LNCAP (cell line): ENCODE measurements at regions not wholly inside any gene's neighbourhood (a gene's known extent, or its start where the extent isn't known, plus 50 kb on each side); places are given as distances from the start of the nearest gene placed in this dataset.

ENCODE experiments used
- TF ChIP-seq, protein P1 (sequence below): fragments of 450-650 bp; IDR thresholded peaks from 2 replicates; pipeline ENCODE4 v1.5.1; 2017; ENCODE audit warnings: mild to moderate bottlenecking

DNA sequence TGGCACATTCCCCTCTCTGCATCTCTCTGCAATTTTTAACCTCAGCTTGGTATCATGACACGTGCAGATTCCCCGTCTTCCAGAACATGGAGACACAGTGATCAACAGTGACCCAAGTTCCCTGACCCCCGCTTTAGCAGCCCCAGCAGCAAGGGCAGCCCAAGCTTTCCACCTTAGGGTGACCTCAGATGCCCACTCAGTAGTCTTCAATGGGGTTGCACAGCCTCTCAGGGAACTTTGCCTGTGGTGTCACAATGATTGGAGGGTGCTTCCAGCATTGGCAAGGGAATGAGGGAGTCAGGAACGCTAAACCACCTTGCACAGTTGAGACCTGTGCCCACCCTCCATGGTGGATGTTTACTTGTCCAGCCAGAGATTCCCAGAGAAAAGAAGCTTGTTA lies 287.1 kb upstream of the CDH4 start:
- TF ChIP-seq, protein P1, sequence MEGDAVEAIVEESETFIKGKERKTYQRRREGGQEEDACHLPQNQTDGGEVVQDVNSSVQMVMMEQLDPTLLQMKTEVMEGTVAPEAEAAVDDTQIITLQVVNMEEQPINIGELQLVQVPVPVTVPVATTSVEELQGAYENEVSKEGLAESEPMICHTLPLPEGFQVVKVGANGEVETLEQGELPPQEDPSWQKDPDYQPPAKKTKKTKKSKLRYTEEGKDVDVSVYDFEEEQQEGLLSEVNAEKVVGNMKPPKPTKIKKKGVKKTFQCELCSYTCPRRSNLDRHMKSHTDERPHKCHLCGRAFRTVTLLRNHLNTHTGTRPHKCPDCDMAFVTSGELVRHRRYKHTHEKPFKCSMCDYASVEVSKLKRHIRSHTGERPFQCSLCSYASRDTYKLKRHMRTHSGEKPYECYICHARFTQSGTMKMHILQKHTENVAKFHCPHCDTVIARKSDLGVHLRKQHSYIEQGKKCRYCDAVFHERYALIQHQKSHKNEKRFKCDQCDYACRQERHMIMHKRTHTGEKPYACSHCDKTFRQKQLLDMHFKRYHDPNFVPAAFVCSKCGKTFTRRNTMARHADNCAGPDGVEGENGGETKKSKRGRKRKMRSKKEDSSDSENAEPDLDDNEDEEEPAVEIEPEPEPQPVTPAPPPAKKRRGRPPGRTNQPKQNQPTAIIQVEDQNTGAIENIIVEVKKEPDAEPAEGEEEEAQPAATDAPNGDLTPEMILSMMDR = no peak

DNA sequence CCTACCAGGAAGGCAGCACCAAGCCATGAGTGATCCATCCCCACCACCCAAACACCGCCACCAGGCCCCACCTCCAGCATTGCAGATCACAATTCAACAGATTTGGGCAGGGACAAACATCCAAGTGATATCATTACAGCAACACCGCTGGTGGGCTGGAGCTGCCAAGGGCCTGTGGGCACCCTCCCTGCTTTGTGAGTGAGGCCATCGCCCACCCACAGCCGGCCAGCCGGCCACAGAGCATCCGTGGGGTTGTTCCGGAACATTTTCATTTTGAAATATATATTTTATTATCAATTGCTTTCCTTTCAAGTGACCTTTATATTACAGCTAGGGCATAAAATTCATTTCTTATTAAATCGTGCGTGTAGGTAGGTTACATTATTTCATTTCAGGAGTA lies 286.0 kb upstream of the CDH4 start:
- TF ChIP-seq, protein P1 = no peak

DNA sequence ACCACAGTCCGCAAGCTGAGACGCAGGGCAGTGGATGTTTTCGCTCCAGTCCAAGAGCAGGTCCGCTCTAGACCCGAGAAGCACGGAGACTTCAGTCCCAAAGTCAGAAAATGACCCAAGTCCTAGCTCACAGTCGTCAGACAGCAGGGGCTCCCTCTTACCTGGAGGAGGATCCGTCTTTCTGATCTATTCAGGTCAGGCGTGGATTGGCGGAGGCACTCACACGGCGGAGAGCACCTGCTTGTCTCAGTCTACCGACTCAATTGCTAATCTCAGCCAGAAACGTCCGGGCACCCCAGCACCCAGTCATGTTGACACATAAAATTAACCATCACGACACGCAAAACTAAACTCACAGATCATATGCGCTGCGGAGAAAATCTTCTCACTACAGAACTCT lies 285.3 kb upstream of the CDH4 start:
- TF ChIP-seq, protein P1 = no peak

DNA sequence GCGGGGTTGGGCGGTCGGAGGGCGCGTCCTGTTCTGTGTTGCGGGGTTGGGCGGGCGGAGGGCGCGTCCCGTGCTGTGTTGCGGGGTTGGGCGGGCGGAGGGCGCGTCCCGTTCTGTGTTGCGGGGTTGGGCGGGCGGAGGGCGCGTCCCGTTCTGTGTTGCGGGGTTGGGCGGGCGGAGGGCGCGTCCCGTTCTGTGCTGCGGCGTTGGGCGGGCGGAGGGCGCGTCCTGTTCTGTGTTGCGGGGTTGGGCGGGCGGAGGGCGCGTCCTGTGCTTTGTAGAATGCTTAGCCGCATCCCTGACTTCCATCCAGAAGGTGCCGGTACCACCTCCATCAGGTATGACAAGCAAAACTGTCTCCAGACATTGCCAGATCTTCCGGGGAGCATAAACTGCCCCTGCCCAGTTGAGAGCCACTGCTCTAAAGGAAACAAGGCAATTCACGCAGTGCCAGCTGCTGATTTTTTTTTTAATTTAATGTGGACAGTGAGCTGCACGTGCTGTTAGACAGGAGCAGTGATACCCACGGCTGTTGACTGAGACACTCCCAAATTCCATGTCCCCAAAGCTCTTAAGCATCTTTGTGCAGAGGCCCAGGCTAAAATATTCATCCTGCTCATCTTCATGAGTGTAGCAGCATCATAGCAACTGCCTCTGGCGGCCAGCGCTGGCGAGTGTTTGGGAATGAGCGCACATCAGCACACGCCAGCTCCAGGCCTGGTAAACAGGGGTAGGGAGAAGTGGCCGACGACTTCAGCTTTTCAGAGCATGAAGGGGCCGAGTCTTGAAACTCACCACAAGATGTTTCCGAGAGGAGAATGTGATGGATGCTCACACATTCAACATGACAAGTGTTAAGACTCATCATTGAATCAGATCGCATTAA lies 284.4 kb upstream of the CDH4 start:
- TF ChIP-seq, protein P1 = no peak

DNA sequence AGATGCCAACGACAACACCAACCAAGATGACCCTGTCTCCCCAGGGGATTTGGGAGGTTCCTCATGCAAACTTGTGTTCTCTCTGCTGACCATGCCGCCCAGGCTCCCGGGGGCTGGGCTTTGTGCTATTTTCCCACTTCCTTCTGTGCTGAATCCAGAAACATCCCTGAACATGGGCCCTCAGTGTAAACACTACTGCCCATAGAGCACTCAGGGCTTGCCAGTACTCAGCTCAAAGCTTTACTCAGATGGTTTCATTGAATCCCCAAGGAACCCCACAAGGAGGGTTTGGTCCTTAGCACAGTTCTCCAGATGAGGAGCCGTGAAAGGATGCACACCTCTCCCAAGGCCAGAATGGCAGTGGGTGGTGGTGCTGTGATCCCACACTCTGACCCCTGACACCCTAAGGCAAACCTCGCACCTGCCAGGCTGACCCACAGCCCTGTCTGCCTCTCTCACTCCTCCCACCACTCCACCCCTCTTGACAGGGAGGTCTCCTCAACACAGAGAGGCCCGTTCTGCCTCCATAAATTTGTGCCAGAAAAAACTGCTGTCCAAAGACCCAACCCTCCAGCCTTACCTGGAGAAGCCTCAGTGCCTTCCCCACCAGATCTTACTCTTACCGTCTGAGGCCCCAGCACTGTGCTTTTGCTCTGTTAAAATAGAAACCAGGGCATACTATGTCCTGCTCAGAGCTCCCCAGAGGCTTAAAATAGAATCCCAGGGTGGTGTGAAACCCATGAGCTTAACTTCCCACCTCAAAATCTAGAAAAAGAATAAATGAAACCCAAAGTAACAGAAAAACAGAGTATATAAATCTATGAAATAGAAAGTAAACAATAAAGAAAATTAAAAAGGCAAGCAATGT lies 283.0 kb upstream of the CDH4 start:
- TF ChIP-seq, protein P1 = no peak

DNA sequence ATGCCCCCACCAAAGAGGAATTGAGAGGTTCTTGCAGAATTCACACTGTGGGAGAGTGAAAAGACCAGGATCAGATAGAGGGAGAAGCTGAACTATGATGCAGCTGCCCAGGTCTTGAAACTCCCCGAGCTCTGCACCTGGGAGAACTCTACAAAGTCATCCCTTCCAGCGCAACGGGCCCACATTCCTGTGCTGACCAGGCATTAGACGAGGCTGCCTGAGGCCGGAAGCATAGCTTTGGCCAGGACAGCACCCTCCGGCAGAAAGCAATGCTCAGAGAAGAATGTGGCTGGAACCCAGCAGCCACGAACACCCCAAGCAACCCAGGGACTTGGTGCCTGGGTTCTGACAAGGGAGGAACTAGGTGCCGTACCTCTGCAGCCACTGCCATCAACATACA lies 281.5 kb upstream of the CDH4 start:
- TF ChIP-seq, protein P1 = no peak

DNA sequence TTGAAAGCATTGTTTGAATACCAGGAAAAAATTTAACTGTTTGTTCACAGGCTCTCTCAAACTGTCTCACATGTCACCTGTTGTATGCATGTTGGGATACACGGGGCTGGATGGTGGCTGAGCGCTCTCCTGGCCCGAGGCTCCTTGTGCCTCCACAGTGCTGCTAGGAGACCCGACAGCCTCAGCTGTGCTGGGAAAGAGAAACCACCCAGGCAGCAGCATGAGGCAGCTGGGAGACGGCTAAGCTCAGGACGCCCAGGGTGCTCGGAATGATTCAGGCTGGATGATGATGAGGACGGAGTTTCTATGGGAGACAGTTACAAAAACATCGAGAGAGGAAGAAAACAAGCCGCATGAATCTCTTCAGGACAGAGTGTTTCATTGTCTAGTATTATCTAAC lies 278.0 kb upstream of the CDH4 start:
- TF ChIP-seq, protein P1 = no peak
